ENCODE measurements at regions not wholly inside any gene's neighbourhood (a gene's known extent, or its start where the extent isn't known, plus 50 kb on each side); places are given as distances from the start of the nearest gene placed in this dataset.

DNA sequence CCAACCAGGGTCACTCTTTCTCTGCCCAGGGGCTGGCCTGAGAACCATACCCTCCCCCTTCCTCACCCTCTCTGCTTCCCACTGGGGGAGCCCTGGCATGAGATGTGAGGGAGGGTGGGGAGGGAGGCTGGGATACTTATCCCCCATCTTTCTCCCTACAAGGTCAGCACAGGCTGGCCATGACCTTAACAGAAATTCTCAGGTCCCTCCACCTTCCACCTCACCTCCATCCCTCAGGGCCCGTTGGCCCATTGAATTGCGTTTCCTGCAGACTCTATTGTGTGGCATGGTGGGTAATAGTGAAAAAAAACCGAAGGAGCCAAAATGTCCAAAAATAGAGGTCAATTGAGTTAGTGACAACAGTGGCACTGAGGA is 159.5 kb downstream of the OR4M2 start:
- H3K4me3 ChIP-seq (ENCODE audit: low read depth, low read length): no peak overlapping the region
- BruUV-seq (replicated peaks): no TSS peak
- no peaks in the 10 kb centered on the region for H3K27me3 ChIP-seq (replicated peaks; ENCODE audit: control insufficient read depth, insufficient read depth, low read length)
- no peak for DNase-seq
- Mint-ChIP-seq H3K4me3 (ENCODE audit: unreplicated experiment) (no peak overlapping the region), H3K27me3 (ENCODE audit: insufficient read depth, unreplicated experiment) (peaks cover 3% of the 10 kb centered on the region), H3K36me3 (ENCODE audit: insufficient read depth, unreplicated experiment) (no peaks in the 10 kb centered on the region), H3K27ac (ENCODE audit: unreplicated experiment) (no peak overlapping the region), H3K4me1 (ENCODE audit: low read depth, unreplicated experiment) (no peaks in the 10 kb centered on the region), H3K9me3 (ENCODE audit: unreplicated experiment) (no peaks in the 10 kb centered on the region)
- 0 out of 2 replicates have a peak, but pooled peaks cover 4% of the 10 kb centered on the region for H3K9me3 ChIP-seq
- no peaks in the 10 kb centered on the region for H3K36me3 ChIP-seq (ENCODE audit: control insufficient read depth, insufficient read depth, low read length)
- H3K4me1 ChIP-seq: no peaks in the 10 kb centered on the region
- intact Hi-C loops (cut with micrococcal nuclease; ENCODE audit: unreplicated experiment): no loop called here
- ChIA-PET POLR2A (no interaction called here), CTCF (no interaction called here)
- TF ChIP-seq, protein P1, sequence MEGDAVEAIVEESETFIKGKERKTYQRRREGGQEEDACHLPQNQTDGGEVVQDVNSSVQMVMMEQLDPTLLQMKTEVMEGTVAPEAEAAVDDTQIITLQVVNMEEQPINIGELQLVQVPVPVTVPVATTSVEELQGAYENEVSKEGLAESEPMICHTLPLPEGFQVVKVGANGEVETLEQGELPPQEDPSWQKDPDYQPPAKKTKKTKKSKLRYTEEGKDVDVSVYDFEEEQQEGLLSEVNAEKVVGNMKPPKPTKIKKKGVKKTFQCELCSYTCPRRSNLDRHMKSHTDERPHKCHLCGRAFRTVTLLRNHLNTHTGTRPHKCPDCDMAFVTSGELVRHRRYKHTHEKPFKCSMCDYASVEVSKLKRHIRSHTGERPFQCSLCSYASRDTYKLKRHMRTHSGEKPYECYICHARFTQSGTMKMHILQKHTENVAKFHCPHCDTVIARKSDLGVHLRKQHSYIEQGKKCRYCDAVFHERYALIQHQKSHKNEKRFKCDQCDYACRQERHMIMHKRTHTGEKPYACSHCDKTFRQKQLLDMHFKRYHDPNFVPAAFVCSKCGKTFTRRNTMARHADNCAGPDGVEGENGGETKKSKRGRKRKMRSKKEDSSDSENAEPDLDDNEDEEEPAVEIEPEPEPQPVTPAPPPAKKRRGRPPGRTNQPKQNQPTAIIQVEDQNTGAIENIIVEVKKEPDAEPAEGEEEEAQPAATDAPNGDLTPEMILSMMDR (IDR thresholded peaks at IDR 0.05; ENCODE audit: insufficient read depth in 1 of 2, low read depth in 1 of 2, low read length in 1 of 2, severe bottlenecking in 1 of 2, unreplicated experiment in 1 of 2): no peak

DNA sequence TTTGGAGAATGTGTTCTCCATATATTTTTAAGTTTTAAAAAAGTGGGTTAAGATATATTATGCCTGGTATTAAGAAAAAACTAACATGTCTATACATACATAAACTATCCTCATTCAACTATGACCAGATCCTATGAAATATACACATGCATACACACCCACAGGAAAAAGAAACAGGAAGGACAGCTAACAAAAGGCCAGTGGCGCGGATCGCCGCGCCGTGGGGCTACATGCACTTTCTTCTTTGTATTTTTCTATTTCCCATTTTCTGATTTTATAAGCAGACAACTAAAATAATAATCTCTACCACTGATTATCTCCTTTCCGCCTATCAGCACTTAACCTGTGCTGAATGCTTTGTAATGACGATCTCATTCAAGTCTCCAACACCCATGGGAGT is 160.1 kb downstream of the OR4M2 start:
- no peaks in the 10 kb centered on the region for H3K36me3 ChIP-seq (ENCODE audit: control insufficient read depth, insufficient read depth, low read length)
- intact Hi-C loops (cut with micrococcal nuclease; ENCODE audit: unreplicated experiment): no loop called here
- Mint-ChIP-seq H3K36me3 (ENCODE audit: insufficient read depth, unreplicated experiment) (no peaks in the 10 kb centered on the region), H3K9me3 (ENCODE audit: unreplicated experiment) (no peaks in the 10 kb centered on the region), H3K4me3 (ENCODE audit: unreplicated experiment) (no peak overlapping the region), H3K27me3 (ENCODE audit: insufficient read depth, unreplicated experiment) (peaks cover 3% of the 10 kb centered on the region), H3K27ac (ENCODE audit: unreplicated experiment) (no peak overlapping the region), H3K4me1 (ENCODE audit: low read depth, unreplicated experiment) (no peaks in the 10 kb centered on the region)
- H3K4me3 ChIP-seq (ENCODE audit: low read depth, low read length): no peak overlapping the region
- no peaks in the 10 kb centered on the region for H3K4me1 ChIP-seq
- BruUV-seq (replicated peaks): no TSS peak
- H3K9me3 ChIP-seq: peaks cover 9% of the 10 kb centered on the region
- ChIA-PET POLR2A (no interaction called here), CTCF (interaction anchor here (0.7 kb wide), 1 partner anchor 17 kb away, joined by 4 read pairs; no protein-coding TSS in a partner anchor)
- DNase-seq: no peak
- no peaks in the 10 kb centered on the region for H3K27me3 ChIP-seq (replicated peaks; ENCODE audit: control insufficient read depth, insufficient read depth, low read length)
- TF ChIP-seq, protein P1 (IDR thresholded peaks at IDR 0.05; ENCODE audit: insufficient read depth in 1 of 2, low read depth in 1 of 2, low read length in 1 of 2, severe bottlenecking in 1 of 2, unreplicated experiment in 1 of 2): no peak

DNA sequence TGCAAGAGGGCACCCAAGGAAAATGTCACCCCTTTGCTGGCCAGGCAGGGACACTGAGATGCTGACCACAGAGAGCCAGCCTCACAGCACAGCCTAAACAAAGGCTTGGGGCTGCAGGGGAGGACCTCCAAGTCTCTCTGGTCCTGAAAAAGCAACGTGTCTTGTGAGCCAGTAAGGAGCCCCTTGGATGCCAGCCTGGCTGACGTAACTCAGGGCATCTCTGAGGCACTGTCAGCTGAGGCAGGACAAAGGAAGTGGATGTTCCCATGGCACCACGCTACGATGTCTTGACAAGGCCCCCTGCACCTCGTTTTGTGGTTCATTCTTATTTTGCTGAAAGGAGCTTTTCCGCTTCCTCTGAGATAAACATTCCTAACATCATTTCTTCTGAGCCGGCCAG is 160.7 kb downstream of the OR4M2 start:
- TF ChIP-seq, protein P1 (IDR thresholded peaks at IDR 0.05; ENCODE audit: insufficient read depth in 1 of 2, low read depth in 1 of 2, low read length in 1 of 2, severe bottlenecking in 1 of 2, unreplicated experiment in 1 of 2): no peak
- Mint-ChIP-seq H3K27ac (ENCODE audit: unreplicated experiment) (no peak overlapping the region), H3K27me3 (ENCODE audit: insufficient read depth, unreplicated experiment) (peaks cover 3% of the 10 kb centered on the region), H3K4me3 (ENCODE audit: unreplicated experiment) (no peak overlapping the region), H3K9me3 (ENCODE audit: unreplicated experiment) (peaks cover 2% of the 10 kb centered on the region), H3K4me1 (ENCODE audit: low read depth, unreplicated experiment) (no peaks in the 10 kb centered on the region), H3K36me3 (ENCODE audit: insufficient read depth, unreplicated experiment) (no peaks in the 10 kb centered on the region)
- Histone ChIP-seq H3K27me3 (replicated peaks; ENCODE audit: control insufficient read depth, insufficient read depth, low read length) (no peaks in the 10 kb centered on the region), H3K4me3 (ENCODE audit: low read depth, low read length) (no peak overlapping the region), H3K4me1 (no peaks in the 10 kb centered on the region), H3K9me3 (peaks cover 13% of the 10 kb centered on the region), H3K36me3 (ENCODE audit: control insufficient read depth, insufficient read depth, low read length) (no peaks in the 10 kb centered on the region)
- intact Hi-C loops (cut with micrococcal nuclease; ENCODE audit: unreplicated experiment): no loop called here
- DNase-seq: no peak
- BruUV-seq (replicated peaks): no TSS peak
- POLR2A ChIA-PET: no interaction called here
- CTCF ChIA-PET: interaction anchor here (0.7 kb wide), 1 partner anchor 18 kb away, joined by 4 read pairs; no protein-coding TSS in a partner anchor

All from Caco-2 (cell line).